ACC112 (cell line): ENCODE measurements at regions not wholly inside any gene's neighbourhood (a gene's known extent, or its start where the extent isn't known, plus 50 kb on each side); places are given as distances from the start of the nearest gene placed in this dataset.

Experiments
- H2AFZ ChIP-seq: fragments of 200-600 bp; sonication (generic); one replicate; pipeline ENCODE4 v1.6.0; 2017; ENCODE audit warnings: antibody characterized with exemption, low read length; ENCODE audit not compliant: unreplicated experiment
- H3K27ac ChIP-seq: fragments of 200-600 bp; sonication (generic); 2 replicates; pipeline ENCODE4 v1.5.1; 2014; ENCODE audit warnings: low read depth, mild to moderate bottlenecking, antibody characterized with exemption, low read length, moderate library complexity
- H3K27me3 ChIP-seq: fragments of 200-600 bp; sonication (generic); 2 replicates; pipeline ENCODE4 v1.6.1; 2014; ENCODE audit warnings: mild to moderate bottlenecking, antibody characterized with exemption, low read length, moderate library complexity, mixed read lengths; ENCODE audit not compliant: insufficient read depth
- H3K36me3 ChIP-seq: fragments of 200-600 bp; sonication (generic); 2 replicates; pipeline ENCODE4 v1.6.1; 2016; ENCODE audit warnings: mild to moderate bottlenecking, antibody characterized with exemption, low read length, moderate library complexity, mixed read lengths; ENCODE audit not compliant: insufficient read depth
- H3K4me1 ChIP-seq: fragments of 200-600 bp; sonication (generic); one replicate; pipeline ENCODE4 v1.6.1; 2016; ENCODE audit warnings: low read length, mixed read lengths; ENCODE audit not compliant: insufficient read depth, unreplicated experiment, control insufficient read depth
- H3K4me3 ChIP-seq: fragments of 200-600 bp; sonication (generic); 2 replicates; pipeline ENCODE4 v1.5.1; 2014; ENCODE audit warnings: mild to moderate bottlenecking, low read depth, low read length
- H3K79me2 ChIP-seq: fragments of 200-600 bp; sonication (generic); one replicate; pipeline ENCODE4 v1.6.0; 2016; ENCODE audit warnings: low read length; ENCODE audit not compliant: control insufficient read depth, unreplicated experiment, insufficient read depth

DNA sequence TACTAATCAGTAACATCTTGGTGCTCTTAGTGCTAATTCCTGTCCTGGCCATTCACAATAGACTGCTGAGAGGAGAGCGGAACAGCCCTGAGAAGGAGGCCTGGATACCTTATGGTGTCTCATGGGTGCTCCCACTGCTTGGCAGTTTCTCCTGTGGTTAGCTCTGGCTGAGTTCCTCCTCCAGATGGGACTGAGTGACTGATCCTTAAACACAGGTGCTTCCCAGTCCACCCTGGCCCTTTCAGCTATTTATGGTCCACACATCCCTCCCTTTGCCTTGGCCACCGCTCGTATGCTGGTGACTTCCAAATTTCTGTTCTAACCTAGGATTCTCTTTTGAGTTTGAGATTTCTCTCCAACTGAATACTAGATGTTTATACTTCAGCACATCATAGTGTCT is 157.0 kb upstream of the CACNA1E start:
- Histone ChIP-seq H2AFZ (no peak overlapping the region), H3K27ac (no peak overlapping the region), H3K4me3 (no peak overlapping the region), H3K36me3 (no peaks in the 10 kb centered on the region), H3K27me3 (peaks cover 7% of the 10 kb centered on the region), H3K4me1 (no peaks in the 10 kb centered on the region), H3K79me2 (no peaks in the 10 kb centered on the region)

DNA sequence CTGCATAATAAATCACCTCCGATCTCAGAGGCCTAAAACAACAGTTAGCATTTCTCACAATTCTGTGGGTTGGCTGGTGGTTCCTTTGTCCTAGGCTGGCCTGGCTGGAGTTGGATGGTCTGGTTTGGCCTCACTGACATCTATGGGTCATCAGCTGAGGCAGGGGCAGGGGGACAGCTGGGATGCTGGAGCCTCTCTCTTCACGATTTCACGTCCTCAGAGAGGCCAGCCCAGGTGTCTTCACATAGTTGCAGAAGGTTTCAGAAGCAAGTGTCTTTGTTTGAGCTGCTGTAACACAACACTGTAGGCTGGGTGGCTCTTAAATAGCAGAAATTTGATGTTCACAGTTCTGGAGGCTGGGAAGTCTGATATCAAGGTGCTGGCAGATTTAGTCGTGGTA is 155.5 kb upstream of the CACNA1E start:
- no peak overlapping the region for H2AFZ ChIP-seq
- H3K4me1 ChIP-seq: no peaks in the 10 kb centered on the region
- no peak overlapping the region for H3K4me3 ChIP-seq
- no peaks in the 10 kb centered on the region for H3K79me2 ChIP-seq
- H3K36me3 ChIP-seq: no peaks in the 10 kb centered on the region
- no peaks in the 10 kb centered on the region; the same call in none of the 2 replicates for H3K27me3 ChIP-seq
- H3K27ac ChIP-seq: no peak overlapping the region

DNA sequence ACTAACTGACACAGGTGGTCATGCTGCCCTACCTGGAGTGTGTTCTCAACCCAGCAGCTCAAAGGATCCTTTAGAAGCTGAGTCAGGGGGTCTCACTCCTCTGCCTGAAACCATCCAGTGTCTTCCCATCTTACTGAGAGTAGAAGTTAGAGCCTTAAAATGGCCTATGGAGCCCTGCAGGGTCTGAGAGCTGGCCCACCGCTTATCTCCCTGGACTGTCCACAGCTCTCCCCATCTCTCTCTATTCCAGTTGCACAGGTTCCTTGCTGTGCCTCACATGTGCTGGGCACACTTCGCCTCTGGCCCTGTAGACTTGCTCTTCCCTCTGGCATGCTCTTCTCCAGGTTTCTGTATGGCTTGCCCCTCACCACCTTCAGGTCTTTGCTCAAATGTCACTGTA is 148.6 kb upstream of the CACNA1E start:
- Histone ChIP-seq H3K4me1 (no peaks in the 10 kb centered on the region), H3K27me3 (no peaks in the 10 kb centered on the region), H3K4me3 (no peak overlapping the region), H2AFZ (no peak overlapping the region), H3K79me2 (no peaks in the 10 kb centered on the region), H3K36me3 (no peaks in the 10 kb centered on the region), H3K27ac (no peak overlapping the region)

DNA sequence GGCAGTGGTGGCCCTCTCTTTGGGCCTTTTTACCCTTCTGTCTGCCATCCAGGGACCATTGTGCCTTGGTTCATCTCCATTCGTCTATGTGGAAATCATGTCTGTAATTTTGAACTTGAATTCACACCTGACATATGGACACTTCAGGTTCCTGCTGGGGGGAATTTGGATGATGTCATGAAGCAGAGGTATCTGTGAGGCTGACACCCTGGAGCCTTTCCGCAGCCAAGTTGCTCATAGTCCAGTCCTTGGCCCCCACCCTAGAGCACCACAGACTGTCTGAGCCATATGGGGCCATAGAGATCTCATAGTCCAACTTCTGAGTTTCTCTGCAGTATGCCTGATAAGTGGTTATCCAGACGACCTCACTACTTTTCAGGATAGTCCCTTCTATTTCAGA is 147.7 kb upstream of the CACNA1E start:
- Histone ChIP-seq H3K27ac (no peak overlapping the region), H3K4me1 (no peaks in the 10 kb centered on the region), H3K4me3 (no peak overlapping the region), H2AFZ (no peak overlapping the region), H3K79me2 (no peaks in the 10 kb centered on the region), H3K36me3 (no peaks in the 10 kb centered on the region), H3K27me3 (no peaks in the 10 kb centered on the region)

DNA sequence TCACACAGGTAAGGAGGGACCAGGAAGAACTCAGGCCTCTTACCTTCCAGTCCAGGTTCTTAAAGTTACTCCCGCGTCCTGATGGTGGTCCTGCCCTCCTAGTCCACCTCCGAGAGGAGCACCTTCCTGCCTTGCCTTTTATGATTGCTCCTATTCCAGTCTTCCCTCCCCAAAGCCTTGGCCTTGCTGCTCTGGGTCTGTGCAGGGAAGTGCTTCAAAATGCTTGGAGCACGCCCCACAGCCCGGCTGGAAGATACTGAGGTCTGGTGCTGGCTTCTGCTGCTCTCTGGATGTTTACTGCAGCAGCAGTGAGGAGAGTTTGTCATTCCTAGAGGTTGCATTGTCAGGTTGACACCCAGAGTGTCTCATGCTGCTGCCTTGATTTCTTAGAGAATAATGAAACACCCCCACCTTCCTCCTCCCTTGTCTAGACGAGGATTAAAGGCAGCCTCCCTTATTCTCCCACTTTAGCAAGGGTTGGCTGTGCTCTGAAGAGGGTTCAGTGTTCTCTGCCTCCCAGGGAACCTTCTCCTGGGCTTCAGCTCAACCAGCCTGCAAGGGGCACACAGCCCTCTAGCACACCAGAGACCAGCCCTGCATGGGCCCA is 142.2 kb upstream of the CACNA1E start:
- Histone ChIP-seq H2AFZ (no peak overlapping the region), H3K79me2 (no peaks in the 10 kb centered on the region), H3K4me3 (no peak overlapping the region), H3K27me3 (no peaks in the 10 kb centered on the region; the same call in none of the 2 replicates), H3K4me1 (no peaks in the 10 kb centered on the region), H3K36me3 (no peaks in the 10 kb centered on the region), H3K27ac (no peak overlapping the region)

DNA sequence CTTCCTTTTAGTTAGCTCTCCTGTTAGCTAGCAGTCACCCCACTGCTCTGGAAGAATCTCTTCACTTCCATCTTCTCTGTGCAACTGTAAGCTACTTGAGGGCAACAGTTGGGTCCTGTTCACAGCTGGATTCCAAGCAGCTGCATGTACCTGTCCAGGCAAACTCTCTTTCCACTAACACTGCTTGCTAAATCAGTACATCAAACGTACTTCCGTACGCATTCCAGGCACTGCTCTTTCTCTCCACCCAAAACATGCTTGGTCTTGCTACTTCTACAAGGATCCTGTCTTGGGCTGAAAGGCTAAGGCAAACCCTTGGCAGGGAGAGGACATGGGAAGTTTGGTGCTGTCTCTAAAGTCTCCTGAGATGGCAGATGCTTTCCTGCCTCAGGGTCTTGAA is 139.2 kb upstream of the CACNA1E start:
- Histone ChIP-seq H3K79me2 (no peaks in the 10 kb centered on the region), H3K27ac (no peak overlapping the region), H3K4me3 (no peak overlapping the region), H2AFZ (no peak overlapping the region), H3K4me1 (no peaks in the 10 kb centered on the region), H3K27me3 (no peaks in the 10 kb centered on the region; the same call in none of the 2 replicates), H3K36me3 (no peaks in the 10 kb centered on the region)

DNA sequence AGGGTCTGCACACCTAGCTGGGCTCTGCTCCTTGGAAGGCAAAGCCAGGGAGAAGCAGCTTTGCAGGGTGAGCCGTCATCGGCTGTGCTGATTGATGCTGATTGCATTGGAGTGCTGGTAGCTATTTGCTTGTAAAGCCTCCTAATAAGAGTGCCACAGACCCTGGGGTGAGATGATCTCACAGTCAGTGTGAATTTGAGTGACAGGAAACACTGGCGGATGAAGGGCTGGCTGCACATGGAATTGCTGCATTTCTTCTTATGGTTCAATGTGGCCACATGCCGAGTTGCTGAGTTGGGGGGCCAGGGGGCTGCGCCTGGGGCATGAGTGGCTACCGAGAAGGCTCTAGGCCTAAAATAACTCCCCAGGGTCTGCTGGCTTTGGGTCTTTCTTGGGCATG is 138.2 kb upstream of the CACNA1E start:
- Histone ChIP-seq H2AFZ (no peak overlapping the region), H3K27ac (no peak overlapping the region), H3K4me3 (no peak overlapping the region), H3K79me2 (no peaks in the 10 kb centered on the region), H3K4me1 (no peaks in the 10 kb centered on the region), H3K27me3 (no peaks in the 10 kb centered on the region; the same call in none of the 2 replicates), H3K36me3 (no peaks in the 10 kb centered on the region)

DNA sequence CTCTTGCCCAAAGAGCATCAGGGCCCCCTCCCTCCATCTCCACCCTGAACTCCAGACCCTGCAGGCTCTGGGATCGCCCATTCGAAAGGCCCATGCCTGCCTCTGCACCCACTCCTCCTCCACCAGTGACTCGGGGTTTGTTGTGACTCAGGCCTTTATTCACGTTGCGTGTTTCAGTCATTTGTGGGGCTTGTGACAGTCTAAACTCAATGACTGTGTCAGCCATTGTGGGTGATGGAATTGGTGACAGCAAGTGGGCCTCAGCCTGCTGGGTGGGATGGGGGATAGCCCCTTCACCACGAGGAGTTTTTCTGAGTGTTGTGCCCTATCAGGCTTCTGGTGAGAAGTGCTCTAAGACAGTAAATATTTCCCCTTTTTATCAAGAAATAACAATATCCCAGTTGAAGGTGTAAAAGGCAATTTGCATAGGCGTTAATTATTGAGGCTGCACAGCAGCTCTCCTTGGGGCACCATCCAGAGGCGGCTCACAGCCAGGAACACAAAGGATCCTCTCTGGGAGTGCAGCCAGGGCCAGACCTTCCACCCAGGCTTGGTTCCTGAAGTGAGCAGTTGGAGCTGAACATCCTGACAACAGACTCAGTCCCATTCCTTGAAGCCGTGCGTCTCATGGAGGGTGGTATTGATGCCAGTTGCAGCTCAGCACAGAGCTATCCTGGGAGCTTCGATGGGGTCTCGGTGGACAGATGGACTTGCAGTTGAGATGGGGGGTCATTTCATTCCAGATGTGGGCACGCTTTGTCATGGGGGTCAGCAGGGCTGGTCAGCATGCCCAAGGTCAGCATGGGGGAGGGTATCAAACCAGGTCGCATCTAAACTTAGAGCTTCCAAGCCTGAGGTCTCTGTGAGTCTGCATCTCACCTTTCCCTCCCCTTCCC is 135.6 kb upstream of the CACNA1E start:
- Histone ChIP-seq H2AFZ (no peak overlapping the region), H3K36me3 (no peaks in the 10 kb centered on the region), H3K79me2 (no peaks in the 10 kb centered on the region), H3K27me3 (no peaks in the 10 kb centered on the region; the same call in 1 of the 2 replicates), H3K4me1 (no peaks in the 10 kb centered on the region), H3K27ac (no peak overlapping the region), H3K4me3 (no peak overlapping the region)

DNA sequence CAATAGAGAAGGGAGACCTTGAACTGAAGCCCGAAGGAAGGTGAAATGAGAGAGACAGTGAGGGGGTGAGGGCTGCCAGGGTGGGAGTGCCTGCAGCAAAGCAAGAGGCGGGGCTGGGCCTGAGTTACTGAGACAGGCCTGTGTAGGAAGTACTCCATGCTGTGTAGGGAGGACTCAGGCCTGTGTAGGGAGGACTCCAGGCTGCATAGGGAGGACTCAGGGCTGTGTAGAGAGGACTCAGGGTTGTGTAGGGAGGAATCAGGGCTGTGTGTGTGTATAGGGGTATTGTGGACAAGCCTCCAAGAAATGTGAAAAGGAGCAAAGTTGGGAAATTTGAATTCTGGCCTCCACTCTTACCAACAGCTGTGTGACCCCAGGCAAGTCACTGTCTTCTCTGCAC is 133.8 kb upstream of the CACNA1E start:
- Histone ChIP-seq H2AFZ (no peak overlapping the region), H3K79me2 (no peaks in the 10 kb centered on the region), H3K4me1 (no peaks in the 10 kb centered on the region), H3K36me3 (no peaks in the 10 kb centered on the region), H3K27me3 (no peaks in the 10 kb centered on the region; the same call in 1 of the 2 replicates), H3K27ac (no peak overlapping the region), H3K4me3 (no peak overlapping the region)

DNA sequence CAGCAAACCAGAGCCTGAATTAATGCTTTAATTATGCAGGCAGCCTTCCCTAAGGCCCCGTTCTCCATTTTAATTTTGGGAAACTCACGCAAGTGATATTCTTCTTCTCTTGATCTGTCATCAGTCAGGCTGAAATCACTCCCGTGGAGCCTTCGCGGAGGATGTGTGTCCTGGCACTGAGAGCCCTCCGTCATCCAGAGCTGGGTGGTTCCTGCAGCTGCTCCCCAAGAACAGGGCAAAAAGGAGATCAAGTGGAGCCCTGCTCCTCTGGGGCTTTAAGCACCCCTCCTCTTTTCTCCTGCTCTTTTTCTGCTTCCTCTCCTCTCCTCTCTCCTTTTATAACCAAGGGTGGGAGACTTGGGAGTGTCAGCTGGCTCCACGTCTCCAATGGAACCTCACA is 133.2 kb upstream of the CACNA1E start:
- Histone ChIP-seq H2AFZ (no peak overlapping the region), H3K79me2 (no peaks in the 10 kb centered on the region), H3K27ac (no peak overlapping the region), H3K4me1 (no peaks in the 10 kb centered on the region), H3K4me3 (no peak overlapping the region), H3K36me3 (no peaks in the 10 kb centered on the region), H3K27me3 (no peaks in the 10 kb centered on the region)

DNA sequence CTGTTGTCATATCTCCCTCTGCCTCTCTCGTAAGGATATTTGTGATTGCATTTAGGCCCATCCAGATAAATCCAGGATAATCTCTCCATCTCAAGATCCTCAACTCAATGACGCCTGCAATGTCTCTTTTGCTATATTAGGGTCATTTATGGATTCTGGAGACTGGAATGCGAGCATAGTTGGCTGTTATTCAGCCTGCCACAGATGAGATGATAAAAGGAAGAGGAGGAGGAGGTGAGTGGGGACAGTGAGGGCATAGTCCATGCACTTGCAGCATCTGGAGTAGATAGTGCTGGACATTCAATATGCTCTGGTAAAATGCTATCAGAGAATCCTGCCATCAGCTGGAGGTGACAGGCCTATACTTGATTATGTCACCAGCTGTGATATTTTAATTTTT is 131.6 kb upstream of the CACNA1E start:
- H3K4me3 ChIP-seq: no peak overlapping the region
- H3K36me3 ChIP-seq: no peaks in the 10 kb centered on the region
- peaks cover 7% of the 10 kb centered on the region; the same call in 1 of the 2 replicates for H3K27me3 ChIP-seq
- H3K27ac ChIP-seq: no peak overlapping the region
- no peak overlapping the region for H2AFZ ChIP-seq
- no peaks in the 10 kb centered on the region for H3K79me2 ChIP-seq
- H3K4me1 ChIP-seq: no peaks in the 10 kb centered on the region
